ENCODE measurements at regions not wholly inside any gene's neighbourhood (a gene's known extent, or its start where the extent isn't known, plus 50 kb on each side); places are given as distances from the start of the nearest gene placed in this dataset.

DNA sequence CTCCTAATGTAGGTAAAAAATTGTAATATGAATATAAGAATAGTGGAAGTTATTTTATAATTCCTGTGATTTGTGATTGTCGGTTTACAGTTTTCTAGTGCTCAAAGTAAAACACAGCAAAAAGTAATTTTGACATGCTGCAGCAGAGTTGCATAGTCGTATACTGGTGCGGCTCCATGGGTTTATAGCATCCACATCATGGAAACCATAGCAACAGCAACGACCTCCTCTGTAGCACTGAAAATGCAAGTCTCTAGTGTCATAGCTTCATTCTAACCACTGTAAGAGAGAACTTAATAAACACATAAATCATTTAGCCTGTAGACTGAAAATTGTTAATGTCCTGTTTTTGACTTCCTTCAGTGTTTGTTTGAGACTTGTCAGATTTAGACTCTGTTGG is 574.3 kb downstream of the KCNH5 start:
- no peaks in the 10 kb centered on the region for H3K4me1 ChIP-seq
- 45% methylated on average over 4 of the region's 4 CpGs for WGBS (ENCODE audit: insufficient coverage, low coverage, low lambda C conversion rate, missing lambda C conversion rate)
- no peak for TF ChIP-seq CTCF (IDR thresholded peaks at IDR 0.05)
- TF ChIP-seq POLR2A (IDR thresholded peaks at IDR 0.05), result no peak
- H3K27ac ChIP-seq, result no peak overlapping the region
- H3K4me3 ChIP-seq, result no peak overlapping the region
- H3K36me3 ChIP-seq, result no peaks in the 10 kb centered on the region
- intact Hi-C loops (cut with DNase I), result no loop called here
- no peak for DNase-seq
- no peaks in the 10 kb centered on the region for H3K27me3 ChIP-seq
- H3K9me3 ChIP-seq, result no peaks in the 10 kb centered on the region
- no peak for ATAC-seq

DNA sequence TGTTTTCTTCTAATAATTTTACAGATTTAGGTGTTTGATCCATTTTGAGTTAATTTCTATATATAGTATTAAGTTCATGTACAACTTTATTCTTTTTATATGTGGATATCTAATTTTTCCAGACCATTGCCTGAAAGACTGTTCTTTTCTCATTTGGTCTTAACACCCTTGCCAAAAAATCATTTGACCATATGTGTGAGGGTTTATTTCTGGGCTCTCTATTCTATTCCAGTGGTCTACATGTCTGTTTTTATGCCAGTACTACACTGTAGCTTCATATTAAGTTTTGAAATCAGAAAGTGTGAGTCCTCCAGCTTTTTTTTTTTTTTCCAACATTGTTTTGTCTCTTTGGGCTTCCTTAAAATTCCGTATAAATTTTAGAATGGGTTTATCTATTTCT is 554.1 kb downstream of the KCNH5 start:
- Histone ChIP-seq H3K9me3 (no peaks in the 10 kb centered on the region), H3K4me3 (no peak overlapping the region), H3K27ac (no peak overlapping the region), H3K36me3 (no peaks in the 10 kb centered on the region), H3K27me3 (no peaks in the 10 kb centered on the region), H3K4me1 (no peaks in the 10 kb centered on the region)
- DNase-seq (no peak), ATAC-seq (no peak)
- TF ChIP-seq CTCF (IDR thresholded peaks at IDR 0.05), result no peak
- no peak for TF ChIP-seq POLR2A (IDR thresholded peaks at IDR 0.05)
- whole genome bisulfite sequencing (ENCODE audit: insufficient coverage, low coverage, low lambda C conversion rate, missing lambda C conversion rate), result 46% methylated on average over 1 of the region's 1 CpG
- intact Hi-C loops (cut with DNase I), result no loop called here

DNA sequence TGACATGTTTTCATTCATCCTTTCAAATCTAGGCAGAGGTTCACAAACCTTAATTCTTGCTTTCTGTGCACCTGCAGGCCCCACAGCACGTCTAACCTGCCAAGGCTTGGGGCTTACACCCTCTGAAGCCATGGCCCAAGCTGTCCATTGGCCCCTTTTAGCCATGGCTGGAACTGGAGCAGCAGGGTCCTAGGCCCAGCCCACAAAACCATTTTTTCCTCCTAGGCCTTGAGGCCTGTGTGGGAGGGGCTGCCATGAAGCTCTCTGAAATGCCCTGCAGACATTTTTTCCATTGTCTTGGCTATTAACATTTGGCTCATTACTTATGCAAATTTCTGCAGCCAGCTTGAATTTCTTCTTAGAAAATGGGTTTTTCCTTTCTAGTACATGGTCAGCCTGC is 547.5 kb downstream of the KCNH5 start:
- WGBS (ENCODE audit: insufficient coverage, low coverage, low lambda C conversion rate, missing lambda C conversion rate), result 17% methylated on average over 1 of the region's 1 CpG
- no peaks in the 10 kb centered on the region for H3K27me3 ChIP-seq
- no peak for DNase-seq

GRCh38 chr14:62501021-62501750 is 544.1 kb downstream of the KCNH5 start:
- WGBS (ENCODE audit: insufficient coverage, low coverage, low lambda C conversion rate, missing lambda C conversion rate), result 73% methylated on average over 1 of the region's 1 CpG
- Histone ChIP-seq H3K4me1 (no peaks in the 10 kb centered on the region), H3K27ac (no peak overlapping the region), H3K4me3 (no peak overlapping the region), H3K27me3 (no peaks in the 10 kb centered on the region), H3K9me3 (no peaks in the 10 kb centered on the region), H3K36me3 (no peaks in the 10 kb centered on the region)
- ATAC-seq (no peak), DNase-seq (no peak)
- intact Hi-C loops (cut with DNase I), result no loop called here
- TF ChIP-seq POLR2A (IDR thresholded peaks at IDR 0.05), result no peak
- TF ChIP-seq CTCF (IDR thresholded peaks at IDR 0.05), result no peak

More for the DNA sequence above, 547.5 kb downstream of the KCNH5 start:
- Histone ChIP-seq H3K4me3 (no peak overlapping the region), H3K36me3 (no peaks in the 10 kb centered on the region), H3K27ac (no peak overlapping the region), H3K9me3 (no peaks in the 10 kb centered on the region), H3K4me1 (no peaks in the 10 kb centered on the region)
- ATAC-seq, result no peak
- no peak for TF ChIP-seq CTCF (IDR thresholded peaks at IDR 0.05)
- TF ChIP-seq POLR2A (IDR thresholded peaks at IDR 0.05), result no peak
- intact Hi-C loops (cut with DNase I), result no loop called here
